K562 (cell line): ENCODE measurements at regions not wholly inside any gene's neighbourhood (a gene's known extent, or its start where the extent isn't known, plus 50 kb on each side); places are given as distances from the start of the nearest gene placed in this dataset.

Experiments used
- ATAC-seq: fragments of 200-7000 bp; cut with Tn5 transposase; 3 replicates; pipeline ENCODE4 v1.9.1; 2020; ENCODE audit warnings: moderate library complexity
- BruUV-seq: library from RNA; stranded (reverse); fragments of 400-500 nt; replicated peaks from 2 replicates; lab custom pipeline; 2021; lab: Mats Ljungman, UMichigan
- CTCF ChIA-PET: fragments of 300-600 bp; formaldehyde crosslinking; extraction: SDS; loops from one replicate; lab custom pipeline; 2021; ENCODE audit warnings: low intra/inter-chr PET ratio; lab: Yijun Ruan, JAX
- POLR2A ChIA-PET: fragments of 300-600, 350-650 bp; sonication (Branson Sonifier 250); formaldehyde crosslinking; extraction: SDS; loops from one replicate; lab custom pipeline; 2021; ENCODE audit warnings: antibody characterized with exemption, inconsistent platforms; lab: Yijun Ruan, JAX
- DNase-seq, 4 experiments: peaks; one replicate each; pipeline versions ENCODE4 v3.0.0 to v3.0.0-alpha.2; 2011 to 2018; ENCODE audit warnings: low spot score in 3 of 4, mixed read lengths in 3 of 4; ENCODE audit errors: extremely low read depth in 1 of 4
- FAIRE-seq: peaks from 2 replicates; lab custom pipeline; 2011; peaks lifted over from hg19 to GRCh38; lab: Jason Lieb, UNC
- H2AFZ ChIP-seq: 2 replicates; pipeline ENCODE4 v1.6.0; 2011; ENCODE audit warnings: low read depth, low read length, control low read depth, inconsistent platforms
- H3K27ac ChIP-seq: fragments of 200-600 bp; 3 replicates; pipeline ENCODE4 v1.8.0; 2011; ENCODE audit warnings: low read depth, mild to moderate bottlenecking, control low read depth, inconsistent platforms, low read length, moderate library complexity, mixed read lengths; ENCODE audit errors: extremely low read depth
- H3K27me3 ChIP-seq, 2 experiments: fragments of 300-600 bp in 1 of 2; 2 replicates in 1 of 2; 3 replicates in 1 of 2; pipeline versions ENCODE4 v1.6.0 to v1.8.0; 2011; ENCODE audit warnings: inconsistent platforms in 2 of 2, low read length in 2 of 2, mild to moderate bottlenecking in 1 of 2, mixed read lengths in 1 of 2, moderate library complexity in 1 of 2; ENCODE audit not compliant: control insufficient read depth in 2 of 2, insufficient read depth in 2 of 2
- H3K36me3 ChIP-seq: fragments of 300-600 bp; 3 replicates; pipeline ENCODE4 v1.8.0; 2011; ENCODE audit warnings: mild to moderate bottlenecking, low read length, inconsistent platforms; ENCODE audit not compliant: control insufficient read depth, insufficient read depth
- H3K4me1 ChIP-seq, 2 experiments: fragments of 200-600 bp in 1 of 2; replicated peaks in 1 of 2; 2 replicates in 1 of 2; 3 replicates in 1 of 2; pipeline versions ENCODE4 v1.5.1 to v1.8.0; 2011; ENCODE audit warnings: inconsistent platforms in 2 of 2, low read length in 2 of 2, mild to moderate bottlenecking in 1 of 2, mixed read lengths in 1 of 2, moderate library complexity in 1 of 2; ENCODE audit not compliant: control insufficient read depth in 2 of 2, insufficient read depth in 2 of 2
- H3K4me2 ChIP-seq: 2 replicates; pipeline ENCODE4 v1.6.1; 2011; ENCODE audit warnings: low read length, control low read depth, inconsistent platforms, mixed read lengths; ENCODE audit not compliant: insufficient read depth
- H3K4me3 ChIP-seq: fragments of 200-600 bp; sonication (generic), shearing (Covaris generic); 2 replicates; pipeline ENCODE4 v1.5.1; 2016; ENCODE audit warnings: control low read depth, inconsistent platforms
- H3K79me2 ChIP-seq: fragments of 200-600 bp; 3 replicates; pipeline ENCODE4 v1.8.0; 2011; ENCODE audit warnings: low read length, inconsistent platforms; ENCODE audit not compliant: control insufficient read depth, insufficient read depth
- H3K9ac ChIP-seq, 2 experiments: 2 replicates each; pipeline versions ENCODE4 v1.6.0 to v1.6.1; 2011; ENCODE audit warnings: low read depth in 2 of 2, low read length in 2 of 2, control low read depth in 1 of 2, inconsistent platforms in 1 of 2, mild to moderate bottlenecking in 1 of 2, mixed read lengths in 1 of 2; ENCODE audit not compliant: insufficient read depth in 1 of 2
- H3K9me1 ChIP-seq: one replicate; pipeline ENCODE4 v1.6.0; 2011; ENCODE audit warnings: inconsistent platforms, mild to moderate bottlenecking, low read length, moderate library complexity; ENCODE audit not compliant: control insufficient read depth, insufficient read depth
- H3K9me3 ChIP-seq: replicated peaks from 2 replicates; pipeline ENCODE4 v1.5.1; 2011; ENCODE audit warnings: low read depth, low read length, inconsistent platforms; ENCODE audit not compliant: control insufficient read depth, insufficient read depth
- H4K20me1 ChIP-seq: replicated peaks from 2 replicates; pipeline ENCODE4 v1.6.1; 2011; ENCODE audit warnings: low read length, inconsistent platforms, mixed read lengths; ENCODE audit not compliant: control insufficient read depth, insufficient read depth
- CHD4 ChIP-seq: fragments of 200-600 bp; sonication (generic); IDR thresholded peaks from 3 replicates; pipeline ENCODE4 v1.6.1; 2012; ENCODE audit warnings: low read depth, mild to moderate bottlenecking, mixed read lengths, low read length, inconsistent platforms; ENCODE audit not compliant: insufficient read depth, insufficient replicate concordance, poor library complexity, severe bottlenecking
- HNRNPLL ChIP-seq: fragments of 200-400 bp; formaldehyde crosslinking; IDR thresholded peaks from 2 replicates; pipeline ENCODE4 v1.6.1; 2017; ENCODE audit warnings: low read length, low read depth, mild to moderate bottlenecking; ENCODE audit not compliant: poor library complexity, severe bottlenecking
- MTA2 ChIP-seq: fragments of 450-650 bp; IDR thresholded peaks from 2 replicates; pipeline ENCODE4 v1.6.1; 2016; ENCODE audit warnings: low read depth
- NFYB ChIP-seq: IDR thresholded peaks from 2 replicates; pipeline ENCODE4 v1.6.1; 2011; ENCODE audit warnings: mild to moderate bottlenecking, moderate library complexity; ENCODE audit not compliant: insufficient read length; ENCODE audit errors: extremely low read depth
- RBFOX2 ChIP-seq: fragments of 200-400 bp; formaldehyde crosslinking; IDR thresholded peaks from 2 replicates; pipeline ENCODE4 v1.6.1; 2017; ENCODE audit warnings: low read depth, mild to moderate bottlenecking, low read length, moderate library complexity
- RBM25 ChIP-seq: fragments of 200-400 bp; formaldehyde crosslinking; IDR thresholded peaks from 2 replicates; pipeline ENCODE4 v1.6.1; 2018; ENCODE audit warnings: low read length, low read depth, moderate library complexity; ENCODE audit not compliant: severe bottlenecking
- SNRNP70 ChIP-seq: fragments of 200-400 bp; formaldehyde crosslinking; optimal IDR thresholded peaks from 2 replicates; pipeline ENCODE3; 2017; ENCODE audit warnings: low read depth, low read length
- SRSF1 ChIP-seq: fragments of 200-400 bp; formaldehyde crosslinking; IDR thresholded peaks from 2 replicates; pipeline ENCODE4 v1.6.1; 2017; ENCODE audit warnings: mild to moderate bottlenecking, low read depth, low read length, moderate library complexity
- WGBS: fragments of 100-300 bp; shearing (Covaris generic); methylation state at CpG from one replicate; pipeline ENCODE4 v1.1.6; 2016; ENCODE audit warnings: low coverage, mixed read lengths; ENCODE audit not compliant: insufficient coverage; ENCODE audit errors: missing lambda C conversion rate; 5-methylcytosine and 5-hydroxymethylcytosine counted together
- in situ Hi-C: fragments of 300-500 bp; cut with MboI; formaldehyde crosslinking; loops from 4 replicates; pipeline ENCODE4 v1.15.0; 2018; ENCODE audit warnings: inconsistent platforms, mixed read lengths
- intact Hi-C: fragments of 100-400 bp; cut with micrococcal nuclease; formaldehyde crosslinking; loops from 2 replicates; pipeline ENCODE4 v1.14.2; 2022
- TF ChIP-seq, protein P1 (sequence below), 2 experiments: IDR thresholded peaks; 2 replicates each; pipeline ENCODE4 v1.6.1; 2011; ENCODE audit warnings: borderline replicate concordance in 1 of 2, control low read depth in 1 of 2, low read depth in 1 of 2, low read length in 1 of 2, mild to moderate bottlenecking in 1 of 2, mixed read lengths in 1 of 2, moderate library complexity in 1 of 2; ENCODE audit not compliant: insufficient read depth in 1 of 2, insufficient read length in 1 of 2, poor library complexity in 1 of 2, severe bottlenecking in 1 of 2; ENCODE audit errors: extremely low read depth in 1 of 2

DNA sequence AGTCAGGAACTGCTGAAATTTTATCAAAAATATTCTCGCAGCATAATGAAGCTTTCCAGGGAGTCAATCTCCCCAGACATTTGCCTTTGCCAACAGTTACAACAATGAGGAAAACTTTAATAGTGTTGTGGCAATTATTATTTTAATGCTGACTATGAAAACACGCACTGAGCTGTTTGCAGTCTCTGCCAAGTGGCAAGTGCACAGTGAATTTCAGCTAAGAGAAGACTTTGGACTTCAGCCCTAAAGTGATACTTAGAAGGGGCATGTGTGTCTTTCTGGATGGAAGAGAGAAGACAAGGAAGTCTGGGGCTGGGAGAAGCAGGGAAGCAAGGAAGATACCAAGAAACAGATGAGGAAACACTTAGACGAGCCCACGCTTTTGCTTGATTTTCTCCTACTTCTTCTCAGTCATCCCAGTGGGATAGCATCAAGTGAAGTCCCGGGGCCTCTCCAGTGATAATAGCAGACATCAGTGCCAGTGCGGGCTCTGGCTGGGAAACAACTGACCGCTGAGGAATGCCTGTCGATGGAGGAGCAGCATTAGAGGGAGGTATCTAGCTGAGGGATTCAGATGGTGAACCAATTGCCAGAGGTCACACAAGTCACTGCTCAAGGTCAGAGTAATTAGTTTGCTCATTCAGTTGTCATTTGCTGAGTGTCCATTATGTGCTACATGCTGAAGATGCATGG is 196.3 kb downstream of the TTLL7 start:
- H3K27me3 ChIP-seq = no peaks in the 10 kb centered on the region
- WGBS = 1% methylated on average over 8 of the region's 8 CpGs
- no peaks in the 10 kb centered on the region for H3K36me3 ChIP-seq
- H3K9me3 ChIP-seq = no peaks in the 10 kb centered on the region
- in situ Hi-C loops (no loop called here), intact Hi-C loops (no loop called here)
- FAIRE-seq (no peak), ATAC-seq (no peak), DNase-seq (no peak)
- no peaks in the 10 kb centered on the region for H3K79me2 ChIP-seq
- H4K20me1 ChIP-seq = no peaks in the 10 kb centered on the region
- H3K9ac ChIP-seq = no peak overlapping the region
- no peak overlapping the region for H3K4me2 ChIP-seq
- H3K4me1 ChIP-seq = no peaks in the 10 kb centered on the region
- H3K9me1 ChIP-seq = no peaks in the 10 kb centered on the region
- CTCF ChIA-PET = no interaction called here
- no peak overlapping the region for H3K27ac ChIP-seq
- no TSS peak for BruUV-seq
- no peak overlapping the region for H3K4me3 ChIP-seq
- POLR2A ChIA-PET = interaction anchor here (1.3 kb wide), 1 partner anchor 13 kb away, joined by 4 read pairs; no protein-coding TSS in a partner anchor
- no peak overlapping the region for H2AFZ ChIP-seq
- TF ChIP-seq HNRNPLL = no peak
- no peak for TF ChIP-seq RBM25
- TF ChIP-seq NFYB = no peak
- TF ChIP-seq SRSF1 = no peak
- TF ChIP-seq CHD4 = no peak
- TF ChIP-seq RBFOX2 = no peak
- TF ChIP-seq, protein P1, sequence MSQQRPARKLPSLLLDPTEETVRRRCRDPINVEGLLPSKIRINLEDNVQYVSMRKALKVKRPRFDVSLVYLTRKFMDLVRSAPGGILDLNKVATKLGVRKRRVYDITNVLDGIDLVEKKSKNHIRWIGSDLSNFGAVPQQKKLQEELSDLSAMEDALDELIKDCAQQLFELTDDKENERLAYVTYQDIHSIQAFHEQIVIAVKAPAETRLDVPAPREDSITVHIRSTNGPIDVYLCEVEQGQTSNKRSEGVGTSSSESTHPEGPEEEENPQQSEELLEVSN (IDR thresholded peaks at IDR 0.05; ENCODE audit: borderline replicate concordance in 1 of 2, extremely low read depth in 1 of 2, insufficient read depth in 1 of 2, insufficient read length in 1 of 2, low read depth in 1 of 2, low read length in 1 of 2, poor library complexity in 1 of 2, severe bottlenecking in 1 of 2) = no peak
- no peak for TF ChIP-seq MTA2
- TF ChIP-seq SNRNP70 = no peak
